Body of pancreas (tissue), 4 donors: ENCODE measurements at regions not wholly inside any gene's neighbourhood (a gene's known extent, or its start where the extent isn't known, plus 50 kb on each side); places are given as distances from the start of the nearest gene placed in this dataset.

Experiments used
- ATAC-seq: fragments of 150-250 bp; one replicate; pipeline ENCODE4 v1.9.1; 2016
- DNase-seq, 4 donors: peaks; one replicate each; pipeline ENCODE4 v3.0.0-alpha.2; 2019
- H3K27ac ChIP-seq, 4 donors: fragments of 200-600 bp; sonication (generic); 1 replicate in 3 of 4; 2 replicates in 1 of 4; pipeline versions ENCODE4 v1.5.1 to v1.6.1; 2016 to 2019; ENCODE audit warnings: mild to moderate bottlenecking in 1 of 4, mixed read lengths in 1 of 4, moderate library complexity in 1 of 4
- H3K27me3 ChIP-seq, 2 donors: fragments of 200-600 bp; sonication (generic); one replicate each; pipeline ENCODE4 v1.6.0; 2016; ENCODE audit warnings: mild to moderate bottlenecking in 1 of 2
- H3K36me3 ChIP-seq, 2 donors: fragments of 200-600 bp; sonication (generic); replicated peaks in 1 of 2; 2 replicates each; pipeline ENCODE4 v1.5.1; 2016; ENCODE audit warnings: low read depth in 2 of 2; ENCODE audit not compliant: insufficient read depth in 1 of 2
- H3K4me1 ChIP-seq: fragments of 200-600 bp; sonication (generic); one replicate; pipeline ENCODE4 v1.6.0; 2016
- H3K4me3 ChIP-seq, 2 donors: fragments of 200-600 bp; sonication (generic); 1 replicate in 1 of 2; 2 replicates in 1 of 2; pipeline ENCODE4 v1.5.1; 2016 to 2019
- H3K9me3 ChIP-seq, 3 donors: fragments of 200-600 bp; sonication (generic); 1 replicate in 2 of 3; 2 replicates in 1 of 3; pipeline ENCODE4 v1.5.1; 2016
- POLR2A ChIP-seq, 3 donors: fragments of 450-650 bp; IDR thresholded peaks; one replicate each; pipeline ENCODE4 v1.6.1; 2016; ENCODE audit warnings: antibody characterized with exemption in 3 of 3, mild to moderate bottlenecking in 2 of 3
- WGBS, 2 donors: methylation state at CpG; one replicate each; pipeline ENCODE4 v1.1.5; 2017; 5-methylcytosine and 5-hydroxymethylcytosine counted together
- intact Hi-C: fragments of 100-400 bp; cut with DNase I; formaldehyde crosslinking; loops from one replicate; pipeline ENCODE4 v1.15.1; 2023
- TF ChIP-seq, protein P1 (sequence below), 7 experiments: fragments of 450-650 bp in 4 of 7; fragments of 200-600 bp in 3 of 7; sonication (generic) in 3 of 7; IDR thresholded peaks; one replicate each; pipeline ENCODE4 v1.5.1; 2016 to 2019; ENCODE audit warnings: antibody characterized with exemption in 7 of 7

DNA sequence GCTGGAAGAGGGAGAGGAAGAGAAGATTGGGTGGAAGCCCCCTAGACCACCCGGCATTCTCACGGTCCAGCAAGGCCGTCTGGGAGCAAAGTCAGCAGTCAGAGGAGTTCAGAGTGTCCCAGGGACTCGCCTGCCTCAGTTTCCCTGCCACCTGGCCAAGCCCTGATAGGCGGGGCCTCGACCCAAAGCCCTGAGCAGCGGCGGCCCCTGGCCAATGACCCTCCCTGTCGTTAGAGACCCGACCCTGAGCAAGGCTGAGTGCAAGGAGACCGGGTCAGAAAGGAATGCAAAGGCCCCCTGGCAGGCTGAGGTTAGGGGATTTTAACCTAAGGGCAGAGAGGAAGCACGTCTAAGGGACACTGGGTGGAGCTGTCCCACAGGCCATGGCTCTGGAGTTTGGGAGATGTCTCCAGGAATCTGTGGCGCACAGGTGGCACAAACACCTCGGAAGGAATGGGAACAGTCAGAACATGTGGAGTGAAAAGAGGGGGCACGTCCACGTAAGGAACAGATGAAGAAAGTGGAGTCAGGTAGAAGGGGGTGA lies 196.8 kb upstream of the PDE1C start:
- no peaks in the 10 kb centered on the region for H3K27me3 ChIP-seq
- intact Hi-C loops, result no loop called here
- no peak overlapping the region for H3K4me3 ChIP-seq
- no peak overlapping the region for H3K27ac ChIP-seq
- ATAC-seq (no peak), DNase-seq (no peak)
- H3K9me3 ChIP-seq, result no peaks in the 10 kb centered on the region
- TF ChIP-seq, protein P1, sequence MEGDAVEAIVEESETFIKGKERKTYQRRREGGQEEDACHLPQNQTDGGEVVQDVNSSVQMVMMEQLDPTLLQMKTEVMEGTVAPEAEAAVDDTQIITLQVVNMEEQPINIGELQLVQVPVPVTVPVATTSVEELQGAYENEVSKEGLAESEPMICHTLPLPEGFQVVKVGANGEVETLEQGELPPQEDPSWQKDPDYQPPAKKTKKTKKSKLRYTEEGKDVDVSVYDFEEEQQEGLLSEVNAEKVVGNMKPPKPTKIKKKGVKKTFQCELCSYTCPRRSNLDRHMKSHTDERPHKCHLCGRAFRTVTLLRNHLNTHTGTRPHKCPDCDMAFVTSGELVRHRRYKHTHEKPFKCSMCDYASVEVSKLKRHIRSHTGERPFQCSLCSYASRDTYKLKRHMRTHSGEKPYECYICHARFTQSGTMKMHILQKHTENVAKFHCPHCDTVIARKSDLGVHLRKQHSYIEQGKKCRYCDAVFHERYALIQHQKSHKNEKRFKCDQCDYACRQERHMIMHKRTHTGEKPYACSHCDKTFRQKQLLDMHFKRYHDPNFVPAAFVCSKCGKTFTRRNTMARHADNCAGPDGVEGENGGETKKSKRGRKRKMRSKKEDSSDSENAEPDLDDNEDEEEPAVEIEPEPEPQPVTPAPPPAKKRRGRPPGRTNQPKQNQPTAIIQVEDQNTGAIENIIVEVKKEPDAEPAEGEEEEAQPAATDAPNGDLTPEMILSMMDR (IDR thresholded peaks at IDR 0.05), result no peak
- TF ChIP-seq POLR2A (IDR thresholded peaks at IDR 0.05), result no peak
- 46 to 54% methylated on average over 13 to 16 of the region's 16 CpGs for WGBS, 2 donors
- no peaks in the 10 kb centered on the region for H3K4me1 ChIP-seq
- no peaks in the 10 kb centered on the region for H3K36me3 ChIP-seq

DNA sequence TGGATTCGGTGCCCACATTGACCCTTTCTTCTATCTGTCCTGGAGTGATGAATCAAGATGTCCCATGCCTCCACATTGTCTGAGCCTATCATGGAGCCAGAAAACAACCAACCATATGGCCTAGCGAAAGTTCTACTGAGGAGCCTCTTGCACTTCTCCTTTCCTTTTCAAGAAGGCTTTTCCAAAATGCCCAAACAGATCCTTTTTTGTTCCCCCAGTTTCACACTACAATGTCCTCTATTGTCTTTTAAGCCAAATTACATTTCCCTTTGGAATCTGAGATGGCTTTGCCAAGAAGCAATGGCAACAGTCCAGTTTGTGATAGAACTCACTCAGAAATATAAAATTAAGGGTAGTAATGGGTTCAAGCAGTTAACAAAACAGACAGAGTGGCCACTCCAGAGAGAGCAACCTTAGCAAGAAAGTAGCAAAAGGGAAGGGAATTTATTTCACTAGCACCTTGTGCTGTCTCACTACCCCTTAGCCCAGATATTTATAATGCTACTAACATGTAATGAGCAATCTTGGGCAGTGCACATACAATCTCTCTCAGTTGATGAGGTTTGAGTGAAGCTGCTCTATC lies 194.6 kb upstream of the PDE1C start:
- H3K4me3 ChIP-seq, result no peak overlapping the region
- WGBS, 2 donors, result 45 to 51% methylated on average over 2 of the region's 2 CpGs
- no peak overlapping the region for H3K27ac ChIP-seq
- intact Hi-C loops, result no loop called here
- no peak for DNase-seq
- no peaks in the 10 kb centered on the region for H3K27me3 ChIP-seq
- no peaks in the 10 kb centered on the region for H3K4me1 ChIP-seq
- no peaks in the 10 kb centered on the region for H3K36me3 ChIP-seq
- H3K9me3 ChIP-seq, result no peaks in the 10 kb centered on the region
- TF ChIP-seq POLR2A (IDR thresholded peaks at IDR 0.05), result no peak
- TF ChIP-seq, protein P1 (IDR thresholded peaks at IDR 0.05), result no peak
- ATAC-seq, result no peak

GRCh38 chr7:32263611-32264010 lies 193.4 kb upstream of the PDE1C start:
- H3K4me3 ChIP-seq, result no peak overlapping the region
- no peaks in the 10 kb centered on the region for H3K9me3 ChIP-seq
- no peaks in the 10 kb centered on the region for H3K36me3 ChIP-seq
- intact Hi-C loops, result no loop called here
- no peak overlapping the region for H3K27ac ChIP-seq
- TF ChIP-seq POLR2A (IDR thresholded peaks at IDR 0.05), result no peak
- TF ChIP-seq, protein P1 (IDR thresholded peaks at IDR 0.05), result no peak
- ATAC-seq (no peak), DNase-seq (no peak)
- no peaks in the 10 kb centered on the region for H3K27me3 ChIP-seq
- H3K4me1 ChIP-seq, result no peaks in the 10 kb centered on the region

GRCh38 chr7:32262315-32262714 lies 192.1 kb upstream of the PDE1C start:
- Histone ChIP-seq H3K4me1 (no peaks in the 10 kb centered on the region), H3K4me3 (no peak overlapping the region), H3K27me3 (no peaks in the 10 kb centered on the region), H3K36me3 (no peaks in the 10 kb centered on the region), H3K9me3 (no peaks in the 10 kb centered on the region), H3K27ac (no peak overlapping the region)
- WGBS, 2 donors, result 62 to 76% methylated on average over 4 of the region's 4 CpGs
- DNase-seq (no peak), ATAC-seq (no peak)
- TF ChIP-seq POLR2A (IDR thresholded peaks at IDR 0.05), result no peak
- TF ChIP-seq, protein P1 (IDR thresholded peaks at IDR 0.05), result no peak
- intact Hi-C loops, result no loop called here

GRCh38 chr7:32259931-32260596 lies 189.9 kb upstream of the PDE1C start:
- H3K27ac ChIP-seq, result no peak overlapping the region
- DNase-seq (peak; percentile 14 to 43 (median 30)), ATAC-seq (peak; percentile 53)
- no peak for TF ChIP-seq POLR2A (IDR thresholded peaks at IDR 0.05)
- TF ChIP-seq, protein P1 (IDR thresholded peaks at IDR 0.05), result no peak
- H3K36me3 ChIP-seq, result no peaks in the 10 kb centered on the region
- H3K4me3 ChIP-seq, result no peak overlapping the region
- intact Hi-C loops, result no loop called here
- 55 to 59% methylated on average over 12 of the region's 12 CpGs for WGBS, 2 donors
- H3K9me3 ChIP-seq, result no peaks in the 10 kb centered on the region
- no peaks in the 10 kb centered on the region for H3K4me1 ChIP-seq
- no peaks in the 10 kb centered on the region for H3K27me3 ChIP-seq
